Neural progenitor cell (in vitro differentiated cells): ENCODE measurements at regions not wholly inside any gene's neighbourhood (a gene's known extent, or its start where the extent isn't known, plus 50 kb on each side); places are given as distances from the start of the nearest gene placed in this dataset.

ENCODE experiments used
- DNase-seq: peaks from one replicate; pipeline ENCODE4 v3.0.0-alpha.2; 2016; ENCODE audit warnings: low spot score
- H2AFZ ChIP-seq: fragments of 200-600 bp; sonication (generic); replicated peaks from 2 replicates; pipeline ENCODE4 v1.6.1; 2016; ENCODE audit warnings: antibody characterized with exemption
- H3F3A ChIP-seq: fragments of 200-600 bp; sonication (generic); 2 replicates; pipeline ENCODE4 v1.6.1; 2016; ENCODE audit warnings: antibody characterized with exemption, low read depth
- H3K27ac ChIP-seq: fragments of 200-600 bp; sonication (generic); 2 replicates; pipeline ENCODE4 v1.5.1; 2016; ENCODE audit warnings: mild to moderate bottlenecking
- H3K27me3 ChIP-seq: fragments of 200-600 bp; sonication (generic); 2 replicates; pipeline ENCODE4 v1.6.1; 2016; ENCODE audit warnings: mild to moderate bottlenecking, moderate library complexity
- H3K36me3 ChIP-seq: fragments of 200-600 bp; sonication (generic); 2 replicates; pipeline ENCODE4 v1.5.1; 2016
- H3K4me1 ChIP-seq: fragments of 200-600 bp; sonication (generic); 2 replicates; pipeline ENCODE4 v1.6.1; 2016; ENCODE audit warnings: mixed run types
- H3K4me2 ChIP-seq: fragments of 200-600 bp; sonication (generic); 2 replicates; pipeline ENCODE4 v1.6.1; 2016
- H3K4me3 ChIP-seq: fragments of 200-600 bp; sonication (generic); 2 replicates; pipeline ENCODE4 v1.5.1; 2016
- H3K79me2 ChIP-seq: fragments of 200-600 bp; sonication (generic); 2 replicates; pipeline ENCODE4 v1.6.1; 2016; ENCODE audit warnings: low read depth
- H3K9ac ChIP-seq: fragments of 200-600 bp; sonication (generic); 2 replicates; pipeline ENCODE4 v1.6.1; 2016
- H3K9me3 ChIP-seq: fragments of 200-600 bp; sonication (generic); 2 replicates; pipeline ENCODE4 v1.5.1; 2016; ENCODE audit warnings: low read depth
- H4K20me1 ChIP-seq: fragments of 200-600 bp; sonication (generic); 2 replicates; pipeline ENCODE4 v1.6.1; 2016; ENCODE audit warnings: low read depth
- H3K27ac Mint-ChIP-seq: 3 replicates; pipeline ENCODE4 v1.8.0; 2021; ENCODE audit warnings: mixed read lengths
- H3K27me3 Mint-ChIP-seq: 2 replicates; pipeline ENCODE4 v1.8.0; 2022; ENCODE audit warnings: low read depth, mild to moderate bottlenecking, inconsistent platforms, moderate library complexity, mixed read lengths; ENCODE audit not compliant: insufficient read depth
- H3K36me3 Mint-ChIP-seq: 3 replicates; pipeline ENCODE4 v1.8.0; 2021; ENCODE audit warnings: mixed read lengths
- H3K4me1 Mint-ChIP-seq: 3 replicates; pipeline ENCODE4 v1.8.0; 2021; ENCODE audit warnings: mixed read lengths
- H3K4me3 Mint-ChIP-seq: 3 replicates; pipeline ENCODE4 v1.8.0; 2021; ENCODE audit warnings: mild to moderate bottlenecking, moderate library complexity, mixed read lengths
- H3K9me3 Mint-ChIP-seq: 3 replicates; pipeline ENCODE4 v1.8.0; 2020; ENCODE audit warnings: mixed read lengths
- EZH2 ChIP-seq: fragments of 200-600 bp; sonication (generic); IDR thresholded peaks from 2 replicates; pipeline ENCODE4 v1.6.1; 2017; ENCODE audit warnings: antibody characterized with exemption, mild to moderate bottlenecking, moderate library complexity
- EZH2phosphoT487 ChIP-seq: fragments of 200-600 bp; sonication (generic); IDR thresholded peaks from 2 replicates; pipeline ENCODE4 v1.6.1; 2017; ENCODE audit warnings: antibody characterized with exemption
- TF ChIP-seq, protein P1 (sequence below): fragments of 200-600 bp; sonication (generic); IDR thresholded peaks from 2 replicates; pipeline ENCODE4 v1.5.1; 2017; ENCODE audit warnings: antibody characterized with exemption, mild to moderate bottlenecking

DNA sequence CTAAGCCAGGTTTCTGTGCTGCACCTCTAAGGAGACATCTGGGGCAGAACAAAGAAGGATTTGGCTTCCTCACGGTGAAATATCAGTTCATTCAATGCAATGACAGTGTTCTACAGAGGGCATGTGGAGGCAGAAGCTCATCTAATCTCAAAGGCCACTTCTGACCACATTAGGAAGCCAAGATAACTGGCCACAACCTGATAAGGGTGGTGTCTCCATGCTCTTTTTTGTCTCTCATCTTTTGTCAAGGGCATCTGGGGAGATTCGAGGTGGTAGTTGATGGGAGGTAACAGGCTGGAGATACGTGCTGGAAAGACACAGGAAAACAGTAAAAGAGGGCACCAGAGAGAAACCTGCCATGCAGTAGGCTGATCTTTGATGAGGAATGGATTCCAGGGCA is 303.9 kb downstream of the LRATD1 start:
- Histone ChIP-seq H3F3A (peaks cover 5% of the 10 kb centered on the region), H3K9me3 (no peaks in the 10 kb centered on the region), H3K4me1 (peaks cover 21% of the 10 kb centered on the region), H3K27ac (no peak overlapping the region), H4K20me1 (no peaks in the 10 kb centered on the region), H2AFZ (no peak overlapping the region), H3K27me3 (no peaks in the 10 kb centered on the region), H3K4me3 (no peak overlapping the region), H3K79me2 (no peaks in the 10 kb centered on the region), H3K9ac (no peak overlapping the region), H3K4me2 (no peak overlapping the region), H3K36me3 (no peaks in the 10 kb centered on the region)
- TF ChIP-seq, protein P1, sequence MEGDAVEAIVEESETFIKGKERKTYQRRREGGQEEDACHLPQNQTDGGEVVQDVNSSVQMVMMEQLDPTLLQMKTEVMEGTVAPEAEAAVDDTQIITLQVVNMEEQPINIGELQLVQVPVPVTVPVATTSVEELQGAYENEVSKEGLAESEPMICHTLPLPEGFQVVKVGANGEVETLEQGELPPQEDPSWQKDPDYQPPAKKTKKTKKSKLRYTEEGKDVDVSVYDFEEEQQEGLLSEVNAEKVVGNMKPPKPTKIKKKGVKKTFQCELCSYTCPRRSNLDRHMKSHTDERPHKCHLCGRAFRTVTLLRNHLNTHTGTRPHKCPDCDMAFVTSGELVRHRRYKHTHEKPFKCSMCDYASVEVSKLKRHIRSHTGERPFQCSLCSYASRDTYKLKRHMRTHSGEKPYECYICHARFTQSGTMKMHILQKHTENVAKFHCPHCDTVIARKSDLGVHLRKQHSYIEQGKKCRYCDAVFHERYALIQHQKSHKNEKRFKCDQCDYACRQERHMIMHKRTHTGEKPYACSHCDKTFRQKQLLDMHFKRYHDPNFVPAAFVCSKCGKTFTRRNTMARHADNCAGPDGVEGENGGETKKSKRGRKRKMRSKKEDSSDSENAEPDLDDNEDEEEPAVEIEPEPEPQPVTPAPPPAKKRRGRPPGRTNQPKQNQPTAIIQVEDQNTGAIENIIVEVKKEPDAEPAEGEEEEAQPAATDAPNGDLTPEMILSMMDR: no peak
- TF ChIP-seq EZH2 (no peak), EZH2phosphoT487 (no peak)
- DNase-seq: no peak
- Mint-ChIP-seq H3K27me3 (no peaks in the 10 kb centered on the region), H3K27ac (no peak overlapping the region), H3K36me3 (peaks cover 2% of the 10 kb centered on the region), H3K4me3 (no peak overlapping the region), H3K9me3 (peaks cover 14% of the 10 kb centered on the region), H3K4me1 (peaks cover 15% of the 10 kb centered on the region)

DNA sequence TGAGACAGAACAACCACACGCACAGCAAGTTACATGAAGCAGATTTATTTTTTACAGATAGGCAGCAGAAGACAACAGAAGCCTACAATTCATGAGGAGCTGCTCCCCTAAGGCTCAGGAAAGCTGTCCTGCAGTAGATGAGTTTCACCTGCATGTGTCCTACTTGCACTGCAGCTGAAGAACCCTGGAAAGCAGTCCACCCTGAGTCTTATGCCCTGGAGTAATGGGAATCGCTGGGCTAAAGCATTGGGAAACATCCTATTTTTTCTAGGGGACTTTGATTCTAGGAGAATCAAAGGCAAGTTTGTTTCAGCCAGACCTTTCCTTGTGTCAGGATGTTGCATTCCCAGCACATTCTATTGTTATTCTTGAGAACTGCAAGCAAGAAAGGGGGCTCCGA is 304.8 kb downstream of the LRATD1 start:
- no peaks in the 10 kb centered on the region for H3K27me3 Mint-ChIP-seq
- peaks cover 15% of the 10 kb centered on the region for H3K4me1 Mint-ChIP-seq

DNA sequence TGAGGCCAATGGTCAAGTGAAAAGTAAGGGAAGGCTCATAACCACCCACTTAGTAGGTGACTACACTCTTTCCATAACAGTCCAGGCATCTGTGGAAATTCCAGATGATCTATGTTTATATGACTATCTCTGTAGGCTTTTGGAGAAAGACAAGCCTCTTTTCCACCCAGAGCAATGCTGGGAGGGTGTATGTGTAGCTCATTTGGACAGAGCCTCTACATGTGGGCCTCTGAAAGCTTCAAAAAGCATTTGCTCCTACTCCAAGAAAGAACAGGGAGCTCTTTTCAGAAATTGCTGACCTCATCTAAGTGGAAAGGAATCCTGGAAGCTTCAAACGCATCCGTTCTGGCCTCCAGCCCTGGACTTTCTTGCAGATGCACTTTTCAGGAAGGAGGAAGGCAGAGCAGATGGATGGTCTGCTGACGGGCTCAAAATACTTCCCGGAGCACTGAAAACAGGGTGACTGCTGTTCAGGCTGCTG is 308.7 kb downstream of the LRATD1 start:
- Histone ChIP-seq H3K27ac (no peak overlapping the region), H3K9ac (no peak overlapping the region), H3K27me3 (no peaks in the 10 kb centered on the region), H3K4me3 (no peak overlapping the region), H3K9me3 (no peaks in the 10 kb centered on the region), H4K20me1 (no peaks in the 10 kb centered on the region), H2AFZ (no peak overlapping the region), H3K4me1 (no peaks in the 10 kb centered on the region), H3K79me2 (no peaks in the 10 kb centered on the region), H3F3A (no peaks in the 10 kb centered on the region), H3K4me2 (no peak overlapping the region), H3K36me3 (no peaks in the 10 kb centered on the region)
- peaks cover 24% of the 10 kb centered on the region for H3K9me3 Mint-ChIP-seq
- H3K4me3 Mint-ChIP-seq: no peak overlapping the region
- H3K4me1 Mint-ChIP-seq: peaks cover 5% of the 10 kb centered on the region
- H3K27ac Mint-ChIP-seq: no peak overlapping the region
- H3K27me3 Mint-ChIP-seq: no peaks in the 10 kb centered on the region
- TF ChIP-seq EZH2phosphoT487 (no peak), EZH2 (no peak)
- TF ChIP-seq, protein P1: no peak
- DNase-seq: no peak
- peaks cover 6% of the 10 kb centered on the region for H3K36me3 Mint-ChIP-seq

More for the DNA sequence above, 304.8 kb downstream of the LRATD1 start:
- DNase-seq: no peak
- H3K79me2 ChIP-seq: no peaks in the 10 kb centered on the region
- no peak overlapping the region for H3K27ac Mint-ChIP-seq
- no peak overlapping the region for H3K4me3 Mint-ChIP-seq
- no peak overlapping the region for H3K4me2 ChIP-seq
- no peak overlapping the region for H3K27ac ChIP-seq
- H3K36me3 Mint-ChIP-seq: peaks cover 2% of the 10 kb centered on the region
- H3K4me3 ChIP-seq: no peak overlapping the region
- TF ChIP-seq EZH2 (no peak), EZH2phosphoT487 (no peak)
- TF ChIP-seq, protein P1: no peak
- H2AFZ ChIP-seq: no peak overlapping the region
- peaks cover 14% of the 10 kb centered on the region for H3K9me3 Mint-ChIP-seq
- no peaks in the 10 kb centered on the region for H3K36me3 ChIP-seq
- H3K4me1 ChIP-seq: peaks cover 16% of the 10 kb centered on the region
- H3K27me3 ChIP-seq: no peaks in the 10 kb centered on the region
- no peaks in the 10 kb centered on the region for H3K9me3 ChIP-seq
- H3F3A ChIP-seq: peaks cover 3% of the 10 kb centered on the region
- H4K20me1 ChIP-seq: no peaks in the 10 kb centered on the region
- no peak overlapping the region for H3K9ac ChIP-seq
